ENCODE measurements at regions not wholly inside any gene's neighbourhood (a gene's known extent, or its start where the extent isn't known, plus 50 kb on each side); places are given as distances from the start of the nearest gene placed in this dataset.
"Not testable (repeated sequence)": the region's sequence is repeated elsewhere in the genome, so short reads cannot be mapped to it uniquely, and the experiment has no call there.

GRCh38 chr22:34804604-34805003 is 261.4 kb upstream of the ISX start:
- TF ChIP-seq, protein P1, sequence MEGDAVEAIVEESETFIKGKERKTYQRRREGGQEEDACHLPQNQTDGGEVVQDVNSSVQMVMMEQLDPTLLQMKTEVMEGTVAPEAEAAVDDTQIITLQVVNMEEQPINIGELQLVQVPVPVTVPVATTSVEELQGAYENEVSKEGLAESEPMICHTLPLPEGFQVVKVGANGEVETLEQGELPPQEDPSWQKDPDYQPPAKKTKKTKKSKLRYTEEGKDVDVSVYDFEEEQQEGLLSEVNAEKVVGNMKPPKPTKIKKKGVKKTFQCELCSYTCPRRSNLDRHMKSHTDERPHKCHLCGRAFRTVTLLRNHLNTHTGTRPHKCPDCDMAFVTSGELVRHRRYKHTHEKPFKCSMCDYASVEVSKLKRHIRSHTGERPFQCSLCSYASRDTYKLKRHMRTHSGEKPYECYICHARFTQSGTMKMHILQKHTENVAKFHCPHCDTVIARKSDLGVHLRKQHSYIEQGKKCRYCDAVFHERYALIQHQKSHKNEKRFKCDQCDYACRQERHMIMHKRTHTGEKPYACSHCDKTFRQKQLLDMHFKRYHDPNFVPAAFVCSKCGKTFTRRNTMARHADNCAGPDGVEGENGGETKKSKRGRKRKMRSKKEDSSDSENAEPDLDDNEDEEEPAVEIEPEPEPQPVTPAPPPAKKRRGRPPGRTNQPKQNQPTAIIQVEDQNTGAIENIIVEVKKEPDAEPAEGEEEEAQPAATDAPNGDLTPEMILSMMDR (conservative IDR thresholded peaks at IDR 0.05; ENCODE audit: low read depth, low read length) = no peak
- H3K4me3 ChIP-seq (ENCODE audit: low read length) = no peak overlapping the region
- DNase-seq (ENCODE audit: low read depth) = no peak

GRCh38 chr22:34805771-34806170 is 260.2 kb upstream of the ISX start:
- TF ChIP-seq, protein P1 (conservative IDR thresholded peaks at IDR 0.05; ENCODE audit: low read depth, low read length) = no peak
- no peak for DNase-seq (ENCODE audit: low read depth)
- H3K4me3 ChIP-seq (ENCODE audit: low read length) = no peak overlapping the region

- TF ChIP-seq, protein P1 (conservative IDR thresholded peaks at IDR 0.05; ENCODE audit: low read depth, low read length) = no peak
- no peak overlapping the region for H3K4me3 ChIP-seq (ENCODE audit: low read length)
- no peak for DNase-seq (ENCODE audit: low read depth)
These were observed 257.3 kb upstream of the ISX start for GRCh38 chr22:34808618-34809017.

GRCh38 chr22:34812631-34813030 is 253.3 kb upstream of the ISX start:
- H3K4me3 ChIP-seq (ENCODE audit: low read length) = no peak overlapping the region
- no peak for DNase-seq (ENCODE audit: low read depth)
- TF ChIP-seq, protein P1 (conservative IDR thresholded peaks at IDR 0.05; ENCODE audit: low read depth, low read length) = no peak

GRCh38 chr22:34814260-34815025 is 251.5 kb upstream of the ISX start:
- TF ChIP-seq, protein P1 (conservative IDR thresholded peaks at IDR 0.05; ENCODE audit: low read depth, low read length) = no peak
- H3K4me3 ChIP-seq (ENCODE audit: low read length) = no peak overlapping the region
- no peak for DNase-seq (ENCODE audit: low read depth)

DNA sequence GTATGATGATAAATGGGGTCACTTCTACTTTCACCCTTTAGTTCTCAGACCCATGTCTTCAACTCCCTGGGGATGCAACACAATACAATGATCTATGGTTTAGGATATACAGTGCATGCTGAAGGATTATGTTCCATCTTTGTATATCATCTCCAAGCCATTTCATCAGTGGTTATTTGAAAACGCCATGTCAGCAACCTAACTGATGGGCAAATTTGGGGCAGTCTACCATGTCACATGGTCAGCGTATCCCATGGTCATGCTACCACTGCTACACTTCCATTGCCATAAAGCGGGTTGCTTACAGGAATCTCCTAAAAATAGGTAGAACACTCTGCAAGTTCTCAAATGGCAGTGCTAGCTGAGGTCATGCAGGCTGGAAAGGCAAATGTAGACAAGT is 236.5 kb upstream of the ISX start:
- TF ChIP-seq, protein P1 (conservative IDR thresholded peaks at IDR 0.05; ENCODE audit: low read depth, low read length) = no peak
- H3K4me3 ChIP-seq (ENCODE audit: low read length) = no peak overlapping the region
- DNase-seq (ENCODE audit: low read depth) = no peak

GRCh38 chr22:34834059-34834458 is 231.9 kb upstream of the ISX start:
- TF ChIP-seq, protein P1 (conservative IDR thresholded peaks at IDR 0.05; ENCODE audit: low read depth, low read length) = no peak
- H3K4me3 ChIP-seq (ENCODE audit: low read length) = no peak overlapping the region
- no peak for DNase-seq (ENCODE audit: low read depth)

GRCh38 chr22:34834541-34834940 is 231.4 kb upstream of the ISX start:
- H3K4me3 ChIP-seq (ENCODE audit: low read length); DNase-seq (ENCODE audit: low read depth): not testable (repeated sequence)

Data from retinal pigment epithelial cell (primary cell).